GM18519 (cell line): ENCODE measurements at regions not wholly inside any gene's neighbourhood (a gene's known extent, or its start where the extent isn't known, plus 50 kb on each side); places are given as distances from the start of the nearest gene placed in this dataset.

Experiments used
- ATAC-seq: cut with Tn5 transposase; IDR thresholded peaks from one replicate; pipeline ENCODE4 v1.9.1; 2021; ENCODE audit warnings: mild to moderate bottlenecking, moderate library complexity; ENCODE audit not compliant: unreplicated experiment, low FRiP score

- no peak for ATAC-seq
These were observed 579.0 kb downstream of the PLCL1 start for GRCh38 chr2:198383392-198383791.

GRCh38 chr2:198382811-198383210, 578.4 kb downstream of the PLCL1 start:
- ATAC-seq = no peak

GRCh38 chr2:198376677-198377076, 572.3 kb downstream of the PLCL1 start:
- ATAC-seq = no peak

GRCh38 chr2:198375083-198375410, 570.7 kb downstream of the PLCL1 start:
- ATAC-seq = no peak

GRCh38 chr2:198374375-198375082, 570.1 kb downstream of the PLCL1 start:
- ATAC-seq = no peak

GRCh38 chr2:198371921-198372543, 567.6 kb downstream of the PLCL1 start:
- peak; percentile 96 for ATAC-seq

GRCh38 chr2:198371329-198371728, 566.9 kb downstream of the PLCL1 start:
- no peak for ATAC-seq

GRCh38 chr2:198368089-198368488, 563.7 kb downstream of the PLCL1 start:
- ATAC-seq = no peak

GRCh38 chr2:198362740-198363139, 558.3 kb downstream of the PLCL1 start:
- no peak for ATAC-seq

- no peak for ATAC-seq
These were observed 554.9 kb downstream of the PLCL1 start for GRCh38 chr2:198359308-198359707.

- no peak for ATAC-seq
These were observed 551.8 kb downstream of the PLCL1 start for GRCh38 chr2:198356157-198356556.

- ATAC-seq = no peak
These were observed 547.3 kb downstream of the PLCL1 start for GRCh38 chr2:198351647-198352046.

- ATAC-seq = no peak
These were observed 543.6 kb downstream of the PLCL1 start for GRCh38 chr2:198347946-198348345.

- ATAC-seq = no peak
These were observed 543.0 kb downstream of the PLCL1 start for GRCh38 chr2:198347349-198347748.

- no peak for ATAC-seq
These were observed 539.1 kb downstream of the PLCL1 start for GRCh38 chr2:198343471-198343870.

GRCh38 chr2:198340846-198341245, 536.5 kb downstream of the PLCL1 start:
- ATAC-seq = no peak

- ATAC-seq = no peak
These were observed 534.7 kb downstream of the PLCL1 start for GRCh38 chr2:198339116-198339515.

GRCh38 chr2:198337368-198337767, 533.0 kb downstream of the PLCL1 start:
- no peak for ATAC-seq

GRCh38 chr2:198328454-198328853, 524.1 kb downstream of the PLCL1 start:
- ATAC-seq = no peak

GRCh38 chr2:198327526-198327925, 523.1 kb downstream of the PLCL1 start:
- ATAC-seq = no peak

GRCh38 chr2:198326431-198326830, 522.0 kb downstream of the PLCL1 start:
- ATAC-seq = peak; percentile 67

GRCh38 chr2:198325359-198325758, 521.0 kb downstream of the PLCL1 start:
- ATAC-seq = no peak
